ELR (cell line): ENCODE measurements at regions not wholly inside any gene's neighbourhood (a gene's known extent, or its start where the extent isn't known, plus 50 kb on each side); places are given as distances from the start of the nearest gene placed in this dataset.

Experiments
- DNase-seq: peaks from one replicate; pipeline ENCODE4 v3.0.0-alpha.2; 2015; ENCODE audit warnings: low read depth

- DNase-seq = no peak
Observed at GRCh38 chr2:118698564-118698963, 148.9 kb downstream of the EN1 start.

- no peak for DNase-seq
Observed at GRCh38 chr2:118697781-118698180, 149.7 kb downstream of the EN1 start.

GRCh38 chr2:118696786-118697465 lies 150.5 kb downstream of the EN1 start:
- no peak for DNase-seq

GRCh38 chr2:118693287-118693822 lies 154.1 kb downstream of the EN1 start:
- no peak for DNase-seq

- no peak for DNase-seq
Observed at GRCh38 chr2:118689874-118690273, 157.6 kb downstream of the EN1 start.

GRCh38 chr2:118689456-118689855 lies 158.0 kb downstream of the EN1 start:
- DNase-seq = no peak

- no peak for DNase-seq
Observed at GRCh38 chr2:118689033-118689432, 158.4 kb downstream of the EN1 start.

GRCh38 chr2:118687698-118688097 lies 159.8 kb downstream of the EN1 start:
- DNase-seq = no peak

- DNase-seq = no peak
Observed at GRCh38 chr2:118687192-118687591, 160.3 kb downstream of the EN1 start.

- DNase-seq = no peak
Observed at GRCh38 chr2:118686346-118686745, 161.1 kb downstream of the EN1 start.

GRCh38 chr2:118683460-118683859 lies 164.0 kb downstream of the EN1 start:
- DNase-seq = no peak

- DNase-seq = no peak
Observed at GRCh38 chr2:118678985-118679384, 168.5 kb downstream of the EN1 start.

GRCh38 chr2:118677546-118677945 lies 169.9 kb downstream of the EN1 start:
- DNase-seq = no peak

- no peak for DNase-seq
Observed at GRCh38 chr2:118675531-118675930, 171.9 kb downstream of the EN1 start.

GRCh38 chr2:118672571-118673158 lies 174.8 kb downstream of the EN1 start:
- DNase-seq = peak; percentile 19

- no peak for DNase-seq
Observed at GRCh38 chr2:118671701-118672454, 175.6 kb downstream of the EN1 start.

GRCh38 chr2:118670838-118671237 lies 176.6 kb downstream of the EN1 start:
- DNase-seq = no peak

GRCh38 chr2:118670276-118670675 lies 177.2 kb downstream of the EN1 start:
- no peak for DNase-seq

GRCh38 chr2:118669654-118670053 lies 177.8 kb downstream of the EN1 start:
- DNase-seq = no peak

- peak; percentile 93 for DNase-seq
Observed at GRCh38 chr2:118668431-118669424, 178.7 kb downstream of the EN1 start.

- DNase-seq = peak; percentile 53
Observed at GRCh38 chr2:118667964-118668363, 179.5 kb downstream of the EN1 start.

GRCh38 chr2:118667348-118667747 lies 180.1 kb downstream of the EN1 start:
- peak; percentile 16 for DNase-seq
